Fibroblast of lung (primary cell): ENCODE measurements at regions not wholly inside any gene's neighbourhood (a gene's known extent, or its start where the extent isn't known, plus 50 kb on each side); places are given as distances from the start of the nearest gene placed in this dataset.

Experiments
- DNase-seq, 2 donors: peaks; one replicate each; pipeline versions ENCODE4 v3.0.0 to v3.0.0-alpha.2; 2010; ENCODE audit warnings: low read depth in 2 of 2
- H2AFZ ChIP-seq: 2 replicates; pipeline ENCODE4 v1.5.1; 2012; ENCODE audit warnings: low read length, control low read depth, inconsistent platforms
- H3K27ac ChIP-seq: 2 replicates; pipeline ENCODE4 v1.5.1; 2011; ENCODE audit warnings: low read length, control low read depth; ENCODE audit not compliant: insufficient read depth
- H3K27me3 ChIP-seq: 2 replicates; pipeline ENCODE4 v1.5.1; 2011; ENCODE audit warnings: mild to moderate bottlenecking, low read length; ENCODE audit not compliant: control insufficient read depth, insufficient read depth
- H3K36me3 ChIP-seq: 2 replicates; pipeline ENCODE4 v1.5.1; 2011; ENCODE audit warnings: low read length; ENCODE audit not compliant: control insufficient read depth, insufficient read depth
- H3K4me1 ChIP-seq: 2 replicates; pipeline ENCODE4 v1.5.1; 2011; ENCODE audit warnings: low read length; ENCODE audit not compliant: control insufficient read depth, insufficient read depth; ENCODE audit errors: extremely low read depth
- H3K4me2 ChIP-seq: 2 replicates; pipeline ENCODE4 v1.5.1; 2011; ENCODE audit warnings: low read length, control low read depth; ENCODE audit not compliant: insufficient read depth; ENCODE audit errors: extremely low read depth
- H3K4me3 ChIP-seq, 4 experiments: fragments of 200-600 bp in 1 of 4; sonication (generic) in 1 of 4; replicated peaks in 1 of 4; 2 replicates each; pipeline ENCODE4 v1.5.1; 2011 to 2016; ENCODE audit warnings: low read length in 4 of 4, low read depth in 3 of 4, mild to moderate bottlenecking in 3 of 4, control low read depth in 2 of 4, inconsistent platforms in 1 of 4, mixed read lengths in 1 of 4; ENCODE audit not compliant: insufficient read depth in 1 of 4; ENCODE audit errors: control extremely low read depth in 1 of 4
- H3K79me2 ChIP-seq: 2 replicates; pipeline ENCODE4 v1.5.1; 2012; ENCODE audit warnings: mild to moderate bottlenecking, low read length, inconsistent platforms; ENCODE audit not compliant: control insufficient read depth, insufficient read depth
- H3K9ac ChIP-seq: 2 replicates; pipeline ENCODE4 v1.5.1; 2011; ENCODE audit warnings: mild to moderate bottlenecking, low read length, control low read depth; ENCODE audit not compliant: insufficient read depth
- H3K9me3 ChIP-seq: 2 replicates; pipeline ENCODE4 v1.5.1; 2012; ENCODE audit warnings: low read depth, low read length; ENCODE audit not compliant: control insufficient read depth, insufficient read depth
- H4K20me1 ChIP-seq: 2 replicates; pipeline ENCODE4 v1.5.1; 2011; ENCODE audit warnings: low read length; ENCODE audit not compliant: control insufficient read depth, insufficient read depth; ENCODE audit errors: extremely low read depth
- CTCF ChIP-seq, 2 donors: IDR thresholded peaks in 1 of 2; conservative IDR thresholded peaks in 1 of 2; 1 replicate in 1 of 2; 2 replicates in 1 of 2; pipeline ENCODE4 v1.5.1; 2011 to 2012; ENCODE audit warnings: low read length in 2 of 2, control low read depth in 1 of 2, inconsistent platforms in 1 of 2, low read depth in 1 of 2, mild to moderate bottlenecking in 1 of 2
- EZH2 ChIP-seq: IDR thresholded peaks from 2 replicates; pipeline ENCODE4 v1.5.1; 2012; ENCODE audit warnings: low read length, control low read depth, mild to moderate bottlenecking; ENCODE audit errors: missing control alignments

GRCh38 chr20:47952023-47952564 lies 166.8 kb upstream of the SULF2 start:
- no peak overlapping the region for H2AFZ ChIP-seq
- no peaks in the 10 kb centered on the region for H3K36me3 ChIP-seq
- H4K20me1 ChIP-seq = no peaks in the 10 kb centered on the region
- no peak overlapping the region for H3K4me2 ChIP-seq
- TF ChIP-seq EZH2 (no peak), CTCF (conservative IDR thresholded peaks at IDR 0.05 in 1 of 2, IDR thresholded peaks at IDR 0.05 in 1 of 2; ENCODE audit: low read depth in 1 of 2, low read length in 2 of 2) (no peak)
- H3K27me3 ChIP-seq = no peaks in the 10 kb centered on the region
- no peaks in the 10 kb centered on the region for H3K4me1 ChIP-seq
- H3K4me3 ChIP-seq = no peak overlapping the region
- H3K79me2 ChIP-seq = no peaks in the 10 kb centered on the region
- no peak overlapping the region for H3K9ac ChIP-seq
- no peaks in the 10 kb centered on the region for H3K9me3 ChIP-seq
- no peak overlapping the region for H3K27ac ChIP-seq
- no peak for DNase-seq

GRCh38 chr20:47951521-47951971 lies 166.3 kb upstream of the SULF2 start:
- DNase-seq = peak in 1 of 2 donors; percentile 67
- H3K9ac ChIP-seq = no peak overlapping the region
- no peaks in the 10 kb centered on the region for H3K27me3 ChIP-seq
- no peak overlapping the region for H3K4me2 ChIP-seq
- H3K4me1 ChIP-seq = no peaks in the 10 kb centered on the region
- TF ChIP-seq CTCF (conservative IDR thresholded peaks at IDR 0.05 in 1 of 2, IDR thresholded peaks at IDR 0.05 in 1 of 2; ENCODE audit: low read depth in 1 of 2, low read length in 2 of 2) (no peak), EZH2 (no peak)
- no peak overlapping the region for H3K27ac ChIP-seq
- H3K9me3 ChIP-seq = no peaks in the 10 kb centered on the region
- no peak overlapping the region for H3K4me3 ChIP-seq
- no peaks in the 10 kb centered on the region for H3K36me3 ChIP-seq
- no peaks in the 10 kb centered on the region for H3K79me2 ChIP-seq
- no peaks in the 10 kb centered on the region for H4K20me1 ChIP-seq
- no peak overlapping the region for H2AFZ ChIP-seq

GRCh38 chr20:47950913-47951283 lies 165.6 kb upstream of the SULF2 start:
- no peak overlapping the region for H3K27ac ChIP-seq
- no peak overlapping the region for H3K4me2 ChIP-seq
- H3K9me3 ChIP-seq = no peaks in the 10 kb centered on the region
- no peaks in the 10 kb centered on the region for H3K79me2 ChIP-seq
- no peak for DNase-seq
- H3K4me1 ChIP-seq = no peaks in the 10 kb centered on the region
- H3K36me3 ChIP-seq = no peaks in the 10 kb centered on the region
- H3K4me3 ChIP-seq = no peak overlapping the region
- H2AFZ ChIP-seq = no peak overlapping the region
- H3K27me3 ChIP-seq = no peaks in the 10 kb centered on the region
- TF ChIP-seq CTCF (conservative IDR thresholded peaks at IDR 0.05 in 1 of 2, IDR thresholded peaks at IDR 0.05 in 1 of 2; ENCODE audit: low read depth in 1 of 2, low read length in 2 of 2) (no peak), EZH2 (no peak)
- no peak overlapping the region for H3K9ac ChIP-seq
- H4K20me1 ChIP-seq = no peaks in the 10 kb centered on the region
